Neural crest cell (in vitro differentiated cells): ENCODE measurements at regions not wholly inside any gene's neighbourhood (a gene's known extent, or its start where the extent isn't known, plus 50 kb on each side); places are given as distances from the start of the nearest gene placed in this dataset.

ENCODE experiments used
- DNase-seq: peaks from one replicate; pipeline ENCODE4 v3.0.0; 2021; ENCODE audit warnings: low read depth, mixed read lengths, low spot score
- H3K27ac Mint-ChIP-seq: one replicate; pipeline ENCODE4 v1.8.0; 2021; ENCODE audit warnings: mild to moderate bottlenecking, mixed read lengths; ENCODE audit not compliant: unreplicated experiment
- H3K27me3 Mint-ChIP-seq: 2 replicates; pipeline ENCODE4 v1.8.0; 2021; ENCODE audit warnings: low read depth, mild to moderate bottlenecking, mixed read lengths
- H3K36me3 Mint-ChIP-seq: 2 replicates; pipeline ENCODE4 v1.8.0; 2021; ENCODE audit warnings: low read depth, mild to moderate bottlenecking, mixed read lengths
- H3K4me1 Mint-ChIP-seq: 2 replicates; pipeline ENCODE4 v1.8.0; 2021; ENCODE audit warnings: mixed read lengths
- H3K4me3 Mint-ChIP-seq: one replicate; pipeline ENCODE4 v1.8.0; 2021; ENCODE audit warnings: mild to moderate bottlenecking, mixed read lengths
- H3K9me3 Mint-ChIP-seq: 2 replicates; pipeline ENCODE4 v1.8.0; 2021; ENCODE audit warnings: mixed read lengths
- TF ChIP-seq, protein P1 (sequence below): fragments of 200-600 bp; sonication (generic); conservative IDR thresholded peaks from 2 replicates; pipeline ENCODE4 v1.5.0; 2021; ENCODE audit warnings: antibody characterized with exemption, mild to moderate bottlenecking

DNA sequence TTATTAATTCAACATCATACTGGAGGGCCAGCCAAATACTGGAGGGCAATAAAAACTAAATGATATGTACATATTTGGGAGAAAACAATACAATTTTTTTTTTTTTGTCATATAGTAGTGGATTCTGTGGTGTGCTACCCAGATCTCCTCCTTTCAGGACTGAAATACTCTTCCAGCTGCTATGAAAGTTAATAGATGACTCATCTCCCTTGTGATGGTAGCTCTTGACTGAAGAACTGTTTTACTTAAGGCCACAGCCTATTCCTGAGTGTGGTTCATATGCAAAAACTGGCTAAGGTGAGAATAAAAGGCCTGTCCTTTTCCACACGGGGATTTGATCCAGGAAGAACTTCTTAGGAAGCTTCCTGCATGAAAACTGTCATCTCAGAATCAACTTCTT is 307.9 kb downstream of the HLX start:
- TF ChIP-seq, protein P1, sequence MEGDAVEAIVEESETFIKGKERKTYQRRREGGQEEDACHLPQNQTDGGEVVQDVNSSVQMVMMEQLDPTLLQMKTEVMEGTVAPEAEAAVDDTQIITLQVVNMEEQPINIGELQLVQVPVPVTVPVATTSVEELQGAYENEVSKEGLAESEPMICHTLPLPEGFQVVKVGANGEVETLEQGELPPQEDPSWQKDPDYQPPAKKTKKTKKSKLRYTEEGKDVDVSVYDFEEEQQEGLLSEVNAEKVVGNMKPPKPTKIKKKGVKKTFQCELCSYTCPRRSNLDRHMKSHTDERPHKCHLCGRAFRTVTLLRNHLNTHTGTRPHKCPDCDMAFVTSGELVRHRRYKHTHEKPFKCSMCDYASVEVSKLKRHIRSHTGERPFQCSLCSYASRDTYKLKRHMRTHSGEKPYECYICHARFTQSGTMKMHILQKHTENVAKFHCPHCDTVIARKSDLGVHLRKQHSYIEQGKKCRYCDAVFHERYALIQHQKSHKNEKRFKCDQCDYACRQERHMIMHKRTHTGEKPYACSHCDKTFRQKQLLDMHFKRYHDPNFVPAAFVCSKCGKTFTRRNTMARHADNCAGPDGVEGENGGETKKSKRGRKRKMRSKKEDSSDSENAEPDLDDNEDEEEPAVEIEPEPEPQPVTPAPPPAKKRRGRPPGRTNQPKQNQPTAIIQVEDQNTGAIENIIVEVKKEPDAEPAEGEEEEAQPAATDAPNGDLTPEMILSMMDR = no peak
- peaks cover 18% of the 10 kb centered on the region for H3K27me3 Mint-ChIP-seq
- H3K27ac Mint-ChIP-seq = no peak overlapping the region
- peaks cover 3% of the 10 kb centered on the region for H3K9me3 Mint-ChIP-seq
- H3K36me3 Mint-ChIP-seq = no peaks in the 10 kb centered on the region
- H3K4me3 Mint-ChIP-seq = no peak overlapping the region
- H3K4me1 Mint-ChIP-seq = no peaks in the 10 kb centered on the region
- DNase-seq = no peak

DNA sequence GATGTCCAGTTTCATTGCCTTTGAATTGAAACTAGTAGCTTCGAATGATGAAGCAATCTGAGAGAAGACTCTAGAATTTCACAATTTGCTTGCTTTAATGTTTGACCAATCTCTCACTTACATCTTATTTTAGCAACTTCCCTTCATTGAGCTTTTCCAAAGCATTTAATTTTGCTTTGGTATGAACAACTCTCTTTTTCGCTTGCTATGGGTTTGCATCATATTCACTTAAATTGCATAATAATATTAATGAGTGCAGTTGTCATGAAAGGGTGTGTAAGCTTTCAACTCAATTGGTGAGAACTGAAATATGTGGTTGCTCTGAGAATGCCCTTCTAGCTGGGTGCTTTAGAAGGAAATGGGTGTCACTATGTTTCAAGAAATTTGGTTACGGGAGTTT is 309.2 kb downstream of the HLX start:
- DNase-seq = no peak
- H3K4me3 Mint-ChIP-seq = no peak overlapping the region
- TF ChIP-seq, protein P1 = no peak
- H3K36me3 Mint-ChIP-seq = no peaks in the 10 kb centered on the region
- H3K27me3 Mint-ChIP-seq = peaks cover 8% of the 10 kb centered on the region
- no peak overlapping the region for H3K27ac Mint-ChIP-seq
- H3K4me1 Mint-ChIP-seq = no peaks in the 10 kb centered on the region
- peaks cover 3% of the 10 kb centered on the region for H3K9me3 Mint-ChIP-seq

DNA sequence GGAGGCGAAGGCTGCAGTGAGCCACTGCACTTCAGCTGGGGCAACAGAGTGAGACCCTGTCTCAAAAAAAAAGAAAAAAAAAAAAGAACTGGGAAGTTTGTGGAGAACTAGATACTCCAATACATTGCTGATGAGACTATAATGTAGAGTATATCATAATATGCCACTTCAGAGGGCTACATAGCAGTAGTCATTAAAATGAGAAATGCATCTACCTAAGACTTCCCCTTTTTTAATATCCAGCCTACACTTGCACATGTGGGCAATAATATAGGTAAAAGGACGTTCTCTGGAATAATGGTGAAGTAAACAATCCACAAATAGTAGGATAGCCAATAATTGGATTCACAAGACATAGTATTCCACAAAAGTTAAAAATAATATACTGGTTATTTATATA is 311.0 kb downstream of the HLX start:
- Mint-ChIP-seq H3K9me3 (peaks cover 3% of the 10 kb centered on the region), H3K27ac (no peak overlapping the region), H3K4me1 (no peaks in the 10 kb centered on the region), H3K27me3 (peaks cover 1% of the 10 kb centered on the region), H3K36me3 (no peaks in the 10 kb centered on the region), H3K4me3 (no peak overlapping the region)
- TF ChIP-seq, protein P1 = no peak
- no peak for DNase-seq

DNA sequence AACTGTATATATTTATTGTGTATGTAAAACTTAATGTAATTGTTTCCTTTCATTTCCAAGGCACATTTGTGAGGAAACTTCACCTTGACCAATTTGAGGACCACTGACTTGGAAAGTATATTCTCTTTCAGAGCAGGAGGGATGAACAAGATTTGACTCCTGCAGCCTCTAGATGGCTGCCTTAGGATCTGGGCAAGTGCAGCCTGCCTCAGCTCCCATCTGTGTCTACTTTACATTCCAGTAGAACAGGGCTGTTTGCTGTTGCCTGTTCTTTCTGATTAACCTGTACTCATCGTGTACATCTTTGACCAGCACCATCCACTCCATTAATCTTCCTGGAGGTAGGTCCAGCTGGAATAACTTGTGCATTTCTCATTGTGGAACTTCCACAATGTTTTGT is 312.8 kb downstream of the HLX start:
- Mint-ChIP-seq H3K4me3 (no peak overlapping the region), H3K36me3 (no peaks in the 10 kb centered on the region), H3K4me1 (no peaks in the 10 kb centered on the region), H3K27ac (no peak overlapping the region), H3K27me3 (peaks cover 3% of the 10 kb centered on the region), H3K9me3 (peaks cover 5% of the 10 kb centered on the region)
- TF ChIP-seq, protein P1 = no peak
- DNase-seq = no peak

DNA sequence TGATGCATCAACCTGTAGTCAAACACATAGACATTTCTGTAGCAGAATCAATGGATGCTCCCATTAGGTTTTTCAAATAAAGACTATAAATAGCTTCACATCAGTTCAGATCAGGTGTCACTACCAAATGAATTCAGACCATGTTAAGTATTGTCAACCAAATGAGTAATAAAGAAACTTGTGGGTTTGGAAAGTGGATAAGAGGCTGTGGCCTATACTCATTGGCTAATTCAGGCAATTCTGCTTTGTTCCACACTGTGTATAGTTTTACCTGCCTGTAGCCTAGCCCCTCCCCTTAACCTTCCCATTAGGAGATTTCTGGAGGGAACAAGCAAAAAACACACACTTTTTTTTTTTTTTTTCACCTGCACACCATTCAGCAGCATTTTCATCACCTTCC is 321.2 kb downstream of the HLX start:
- H3K27ac Mint-ChIP-seq = no peak overlapping the region

More for the DNA sequence above, 321.2 kb downstream of the HLX start:
- peaks cover 10% of the 10 kb centered on the region for H3K9me3 Mint-ChIP-seq
- DNase-seq = no peak
- H3K27me3 Mint-ChIP-seq = peaks cover 21% of the 10 kb centered on the region
- H3K4me1 Mint-ChIP-seq = no peaks in the 10 kb centered on the region
- TF ChIP-seq, protein P1 = no peak
- no peak overlapping the region for H3K4me3 Mint-ChIP-seq
- H3K36me3 Mint-ChIP-seq = no peaks in the 10 kb centered on the region
